B cell (primary cell): ENCODE measurements at regions not wholly inside any gene's neighbourhood (a gene's known extent, or its start where the extent isn't known, plus 50 kb on each side); places are given as distances from the start of the nearest gene placed in this dataset.

ENCODE experiments used
- ATAC-seq: fragments of 200-7000 bp; cut with Tn5 transposase; one replicate; pipeline ENCODE4 v1.10.0; 2021; ENCODE audit warnings: low read depth, mild to moderate bottlenecking, moderate number of reproducible peaks, moderate library complexity
- CTCF ChIA-PET: fragments of 350-600 bp; sonication (Branson Sonifier 250); formaldehyde crosslinking; loops from one replicate; lab custom pipeline; 2021; ENCODE audit warnings: antibody characterized with exemption, inconsistent platforms; lab: Charles Lee
- POLR2A ChIA-PET: fragments of 350-600 bp; sonication (Branson Sonifier 250); formaldehyde crosslinking; loops from one replicate; lab custom pipeline; 2021; ENCODE audit warnings: antibody characterized with exemption; lab: Charles Lee
- DNase-seq: peaks from one replicate; pipeline ENCODE4 v3.0.0; 2013
- H2AFZ ChIP-seq: 2 replicates; pipeline ENCODE4 v1.6.1; 2012; ENCODE audit warnings: mild to moderate bottlenecking, low read depth, low read length; ENCODE audit not compliant: insufficient read depth, poor library complexity, severe bottlenecking
- H3K27ac ChIP-seq, 2 donors: 1 replicate in 1 of 2; 2 replicates in 1 of 2; pipeline ENCODE4 v1.5.1; 2012 to 2013; ENCODE audit warnings: low read length in 2 of 2, mild to moderate bottlenecking in 2 of 2, moderate library complexity in 1 of 2
- H3K27me3 ChIP-seq, 4 experiments: fragments of 200-600 bp in 1 of 4; sonication (generic) in 1 of 4; replicated peaks in 1 of 4; 1 replicate in 2 of 4; 2 replicates in 2 of 4; pipeline versions ENCODE4 v1.6.1 to v1.7.0; 2013 to 2016; ENCODE audit warnings: low read length in 3 of 4, mild to moderate bottlenecking in 2 of 4, mixed read lengths in 1 of 4, moderate library complexity in 1 of 4; ENCODE audit not compliant: insufficient read depth in 4 of 4, control insufficient read depth in 3 of 4; ENCODE audit errors: control extremely low read depth in 1 of 4
- H3K36me3 ChIP-seq, 2 experiments: replicated peaks in 1 of 2; 1 replicate in 1 of 2; 2 replicates in 1 of 2; pipeline versions ENCODE4 v1.6.1 to v1.7.1; 2013; ENCODE audit warnings: low read length in 1 of 2; ENCODE audit not compliant: insufficient read depth in 2 of 2, control insufficient read depth in 1 of 2; ENCODE audit errors: control extremely low read depth in 1 of 2, extremely low read depth in 1 of 2
- H3K4me1 ChIP-seq, 2 donors: fragments of 200-600 bp in 1 of 2; sonication (generic) in 1 of 2; 1 replicate in 1 of 2; 2 replicates in 1 of 2; pipeline versions ENCODE4 v1.5.1 to v1.6.1; 2013 to 2017; ENCODE audit warnings: low read length in 2 of 2; ENCODE audit not compliant: control insufficient read depth in 2 of 2, insufficient read depth in 2 of 2
- H3K4me2 ChIP-seq: replicated peaks from 2 replicates; pipeline ENCODE3; 2012; ENCODE audit warnings: mild to moderate bottlenecking, low read depth, low read length; ENCODE audit not compliant: poor library complexity, severe bottlenecking
- H3K4me3 ChIP-seq, 5 experiments: fragments of 200-600 bp in 1 of 5; sonication (generic) in 1 of 5; 1 replicate in 3 of 5; 2 replicates in 2 of 5; pipeline versions ENCODE4 v1.5.1 to v1.7.0; 2011 to 2016; ENCODE audit warnings: low read length in 4 of 5, mild to moderate bottlenecking in 4 of 5, low read depth in 2 of 5, control low read depth in 1 of 5, moderate library complexity in 1 of 5; ENCODE audit not compliant: insufficient read depth in 1 of 5; ENCODE audit errors: control extremely low read depth in 1 of 5, extremely low read depth in 1 of 5
- H3K79me2 ChIP-seq: fragments of 200-600 bp; sonication (generic); one replicate; pipeline ENCODE4 v1.6.0; 2016; ENCODE audit warnings: low read length; ENCODE audit not compliant: control insufficient read depth, insufficient read depth
- H3K9ac ChIP-seq: fragments of 200-600 bp; sonication (generic); 2 replicates; pipeline ENCODE4 v1.6.1; 2017; ENCODE audit warnings: mild to moderate bottlenecking, low read length, moderate library complexity
- H3K9me3 ChIP-seq, 3 donors: one replicate each; pipeline versions ENCODE4 v1.6.1 to v1.7.1; 2013; ENCODE audit warnings: low read length in 2 of 3; ENCODE audit not compliant: control insufficient read depth in 2 of 3, insufficient read depth in 1 of 3; ENCODE audit errors: control extremely low read depth in 1 of 3
- H4K20me1 ChIP-seq: 2 replicates; pipeline ENCODE4 v1.6.0; 2012; ENCODE audit warnings: mild to moderate bottlenecking, low read length; ENCODE audit not compliant: insufficient read depth, control insufficient read depth, poor library complexity, severe bottlenecking
- H3K27ac Mint-ChIP-seq: one replicate; pipeline ENCODE4 v1.8.0; 2021; ENCODE audit warnings: mixed read lengths
- H3K27me3 Mint-ChIP-seq: one replicate; pipeline ENCODE4 v1.8.0; 2021; ENCODE audit warnings: mixed read lengths
- H3K4me1 Mint-ChIP-seq: one replicate; pipeline ENCODE4 v1.8.0; 2021; ENCODE audit warnings: mixed read lengths
- H3K4me3 Mint-ChIP-seq: one replicate; pipeline ENCODE4 v1.8.0; 2021; ENCODE audit warnings: mixed read lengths
- H3K9me3 Mint-ChIP-seq: one replicate; pipeline ENCODE4 v1.8.0; 2022; ENCODE audit warnings: mixed read lengths; ENCODE audit not compliant: insufficient read depth
- CTCF ChIP-seq: fragments of 200-600 bp; IDR thresholded peaks from one replicate; pipeline ENCODE4 v1.8.0; 2022; ENCODE audit warnings: antibody characterized with exemption, mild to moderate bottlenecking
- EZH2 ChIP-seq: IDR thresholded peaks from 2 replicates; pipeline ENCODE4 v1.6.1; 2012; ENCODE audit warnings: borderline replicate concordance, low read depth, mild to moderate bottlenecking, moderate library complexity, low read length; ENCODE audit not compliant: insufficient read depth, poor library complexity, severe bottlenecking
- WGBS: methylation state at CpG from one replicate; pipeline ENCODE4 v1.1.5; 2013; ENCODE audit warnings: missing lambda C conversion rate; ENCODE audit not compliant: insufficient coverage; 5-methylcytosine and 5-hydroxymethylcytosine counted together
- intact Hi-C: fragments of 100-400 bp; cut with micrococcal nuclease; formaldehyde crosslinking; loops from one replicate; pipeline ENCODE4 v1.10.0; 2022

GRCh38 chr12:75630091-75630490 lies 118.7 kb upstream of the KRR1 start:
- H3K4me1 Mint-ChIP-seq: no peaks in the 10 kb centered on the region
- ATAC-seq (no peak), DNase-seq (no peak)
- H3K4me3 Mint-ChIP-seq: no peak overlapping the region
- Histone ChIP-seq H3K9me3 (peaks cover 0 to 1% (median 0%) of the 10 kb centered on the region in 3 donors), H3K27ac (no peak overlapping the region), H3K4me1 (no peaks in the 10 kb centered on the region), H3K79me2 (no peaks in the 10 kb centered on the region), H3K36me3 (no peaks in the 10 kb centered on the region), H3K4me2 (no peak overlapping the region), H3K9ac (no peak overlapping the region), H3K27me3 (no peaks in the 10 kb centered on the region), H4K20me1 (no peaks in the 10 kb centered on the region), H2AFZ (no peak overlapping the region), H3K4me3 (no peak overlapping the region)
- H3K9me3 Mint-ChIP-seq: no peaks in the 10 kb centered on the region
- no peak overlapping the region for H3K27ac Mint-ChIP-seq
- 100% methylated on average over 1 of the region's 2 CpGs for WGBS
- H3K27me3 Mint-ChIP-seq: no peaks in the 10 kb centered on the region
- intact Hi-C loops: no loop called here
- ChIA-PET CTCF (no interaction called here), POLR2A (no interaction called here)
- TF ChIP-seq EZH2: no peak
- TF ChIP-seq CTCF: no peak

- H3K4me3 Mint-ChIP-seq: no peak overlapping the region
- H3K27me3 Mint-ChIP-seq: no peaks in the 10 kb centered on the region
- CTCF ChIA-PET: interaction anchor here (1.5 kb wide), 1 partner anchor 409 kb away, joined by 3 read pairs; no protein-coding TSS in a partner anchor
- TF ChIP-seq CTCF (no peak), EZH2 (no peak)
- Histone ChIP-seq H3K27me3 (no peaks in the 10 kb centered on the region), H3K36me3 (no peaks in the 10 kb centered on the region), H4K20me1 (no peaks in the 10 kb centered on the region), H3K9me3 (no peaks in the 10 kb centered on the region), H2AFZ (no peak overlapping the region), H3K4me3 (no peak overlapping the region), H3K27ac (no peak overlapping the region), H3K4me1 (no peaks in the 10 kb centered on the region), H3K9ac (no peak overlapping the region), H3K79me2 (no peaks in the 10 kb centered on the region), H3K4me2 (no peak overlapping the region)
- ATAC-seq: no peak
- intact Hi-C loops: no loop called here
- no peak overlapping the region for H3K27ac Mint-ChIP-seq
- POLR2A ChIA-PET: no interaction called here
- H3K4me1 Mint-ChIP-seq: no peaks in the 10 kb centered on the region
- DNase-seq: no peak
- H3K9me3 Mint-ChIP-seq: no peaks in the 10 kb centered on the region
Measured at GRCh38 chr12:75628916-75629315, 117.5 kb upstream of the KRR1 start.
